ENCODE measurements at regions not wholly inside any gene's neighbourhood (a gene's known extent, or its start where the extent isn't known, plus 50 kb on each side); places are given as distances from the start of the nearest gene placed in this dataset.

GRCh38 chr5:3230254-3230653, 365.4 kb upstream of the IRX1 start:
- no peak overlapping the region for H2AFZ ChIP-seq (ENCODE audit: low read length)
- ChIA-PET POLR2A (ENCODE audit: partially characterized antibody) (no interaction called here), CTCF (ENCODE audit: partially characterized antibody) (no interaction called here)
- no peaks in the 10 kb centered on the region for H3K79me2 ChIP-seq (ENCODE audit: control insufficient read depth in 1 of 2, insufficient read depth in 2 of 2, low read length in 2 of 2)
- no peak overlapping the region for H3K4me3 ChIP-seq (ENCODE audit: extremely low read depth in 1 of 4, insufficient read depth in 2 of 4, low read depth in 3 of 4, low read length in 4 of 4)
- no peaks in the 10 kb centered on the region for H3K23me2 ChIP-seq (ENCODE audit: low read depth, low read length)
- no peak overlapping the region for H3K9ac ChIP-seq (replicated peaks in 1 of 4; ENCODE audit: extremely low read depth in 1 of 4, low read depth in 3 of 4, low read length in 3 of 4)
- H4K5ac ChIP-seq (ENCODE audit: insufficient read length, low read depth, low read length) = no peak overlapping the region
- no peaks in the 10 kb centered on the region for H3K27me3 ChIP-seq (replicated peaks in 1 of 4; ENCODE audit: control insufficient read depth in 3 of 4, extremely low read depth in 1 of 4, insufficient read depth in 3 of 4, low read length in 3 of 4)
- peaks cover 0 to 4% (median 0%) of the 10 kb centered on the region in 4 experiments; a peak in 2 of 7 replicates for H3K4me1 ChIP-seq (replicated peaks in 1 of 4; ENCODE audit: control insufficient read depth in 3 of 4, insufficient read depth in 4 of 4, low read length in 3 of 4)
- no peak overlapping the region for H2BK15ac ChIP-seq (ENCODE audit: low read length)
- H3K23ac ChIP-seq (ENCODE audit: insufficient read length) = no peak overlapping the region
- H3K79me1 ChIP-seq (ENCODE audit: low read depth, low read length) = no peaks in the 10 kb centered on the region
- no peak overlapping the region for H3K27ac ChIP-seq (ENCODE audit: low read depth, low read length)
- H2AK5ac ChIP-seq (ENCODE audit: low read depth, low read length) = no peak overlapping the region
- H3K4ac ChIP-seq (replicated peaks; ENCODE audit: insufficient read length, low read depth, low read length) = no peak overlapping the region
- H3K56ac ChIP-seq (replicated peaks; ENCODE audit: insufficient read length, low read depth, low read length) = no peak overlapping the region
- DNase-seq (ENCODE audit: low read depth in 1 of 2, low spot score in 2 of 2) (no peak), FAIRE-seq (no peak)
- no peak overlapping the region for H2BK12ac ChIP-seq (ENCODE audit: low read depth, low read length)
- H3K36me3 ChIP-seq (ENCODE audit: control insufficient read depth in 2 of 4, insufficient read depth in 4 of 4, low read length in 3 of 4) = no peaks in the 10 kb centered on the region
- no peak overlapping the region for H2BK120ac ChIP-seq (replicated peaks; ENCODE audit: low read depth, low read length)
- peaks cover 0 to 2% of the 10 kb centered on the region in 2 experiments for H4K20me1 ChIP-seq (replicated peaks in 1 of 2; ENCODE audit: control insufficient read depth in 1 of 2, insufficient read depth in 2 of 2, low read length in 2 of 2)
- H3K14ac ChIP-seq (ENCODE audit: insufficient read length) = no peak overlapping the region
- H3K18ac ChIP-seq (ENCODE audit: extremely low read depth, low read length) = no peak overlapping the region
- H3K4me2 ChIP-seq (ENCODE audit: insufficient read depth in 1 of 2, low read depth in 2 of 2, low read length in 2 of 2) = no peak overlapping the region
- no peak overlapping the region for H4K8ac ChIP-seq (ENCODE audit: extremely low read depth, insufficient read depth, low read length)
- TF ChIP-seq KDM1A (IDR thresholded peaks at IDR 0.05; ENCODE audit: borderline replicate concordance, low read length) (no peak), POLR2A (IDR thresholded peaks at IDR 0.05; ENCODE audit: control extremely low read depth in 1 of 2, low read depth in 2 of 2, low read length in 2 of 2) (no peak), FOSL1 (IDR thresholded peaks at IDR 0.05; ENCODE audit: insufficient read depth, low read depth, low read length) (no peak), CHD1 (IDR thresholded peaks at IDR 0.05; ENCODE audit: low read depth, low read length) (no peak), GTF2F1 (IDR thresholded peaks at IDR 0.05; ENCODE audit: borderline replicate concordance, low read depth, low read length) (no peak), ZNF274 (IDR thresholded peaks at IDR 0.05; ENCODE audit: borderline replicate concordance, extremely low read depth, low read length) (no peak), JUN (IDR thresholded peaks at IDR 0.05; ENCODE audit: low read depth, low read length) (no peak)
- H4K91ac ChIP-seq (replicated peaks; ENCODE audit: insufficient read length, low read length) = no peak overlapping the region
- no peak overlapping the region for H2BK5ac ChIP-seq (ENCODE audit: low read depth, low read length)
- WGBS, 2 experiments (ENCODE audit: extremely low coverage in 1 of 2, insufficient coverage in 1 of 2, insufficient read length in 1 of 2, insufficient replicate concordance in 2 of 2, low coverage in 1 of 2, low lambda C conversion rate in 2 of 2, missing lambda C conversion rate in 1 of 2) = 85% methylated on average over 5 of the region's 5 CpGs; no CpG with 5 or more reads in 1 of the 2 experiments
- peaks cover 4 to 6% of the 10 kb centered on the region in 2 experiments; a peak in 2 of 4 replicates for H3K9me3 ChIP-seq (ENCODE audit: insufficient read depth in 2 of 2, low read depth in 1 of 2, low read length in 1 of 2)
- no peak overlapping the region for H2BK20ac ChIP-seq (ENCODE audit: low read length)
